MG63 (cell line): ENCODE measurements at regions not wholly inside any gene's neighbourhood (a gene's known extent, or its start where the extent isn't known, plus 50 kb on each side); places are given as distances from the start of the nearest gene placed in this dataset.

Experiments used
- DNase-seq: peaks from one replicate; pipeline ENCODE4 v3.0.0-alpha.2; 2020
- H3K27me3 ChIP-seq: fragments of 250-450 bp; sonication (Bioruptor Pico); 2 replicates; pipeline ENCODE4 v1.5.1; 2020; ENCODE audit warnings: mild to moderate bottlenecking, moderate library complexity
- H3K36me3 ChIP-seq: fragments of 250-450 bp; sonication (Bioruptor Pico); 2 replicates; pipeline ENCODE4 v1.5.1; 2020; ENCODE audit warnings: mild to moderate bottlenecking, moderate library complexity
- H3K4me3 ChIP-seq: fragments of 250-450 bp; sonication (Bioruptor Pico); 2 replicates; pipeline ENCODE4 v1.5.1; 2020; ENCODE audit warnings: mild to moderate bottlenecking, moderate library complexity
- H3K9me3 ChIP-seq: fragments of 250-450 bp; sonication (Bioruptor Pico); 2 replicates; pipeline ENCODE4 v1.5.1; 2020; ENCODE audit warnings: mild to moderate bottlenecking, moderate library complexity

DNA sequence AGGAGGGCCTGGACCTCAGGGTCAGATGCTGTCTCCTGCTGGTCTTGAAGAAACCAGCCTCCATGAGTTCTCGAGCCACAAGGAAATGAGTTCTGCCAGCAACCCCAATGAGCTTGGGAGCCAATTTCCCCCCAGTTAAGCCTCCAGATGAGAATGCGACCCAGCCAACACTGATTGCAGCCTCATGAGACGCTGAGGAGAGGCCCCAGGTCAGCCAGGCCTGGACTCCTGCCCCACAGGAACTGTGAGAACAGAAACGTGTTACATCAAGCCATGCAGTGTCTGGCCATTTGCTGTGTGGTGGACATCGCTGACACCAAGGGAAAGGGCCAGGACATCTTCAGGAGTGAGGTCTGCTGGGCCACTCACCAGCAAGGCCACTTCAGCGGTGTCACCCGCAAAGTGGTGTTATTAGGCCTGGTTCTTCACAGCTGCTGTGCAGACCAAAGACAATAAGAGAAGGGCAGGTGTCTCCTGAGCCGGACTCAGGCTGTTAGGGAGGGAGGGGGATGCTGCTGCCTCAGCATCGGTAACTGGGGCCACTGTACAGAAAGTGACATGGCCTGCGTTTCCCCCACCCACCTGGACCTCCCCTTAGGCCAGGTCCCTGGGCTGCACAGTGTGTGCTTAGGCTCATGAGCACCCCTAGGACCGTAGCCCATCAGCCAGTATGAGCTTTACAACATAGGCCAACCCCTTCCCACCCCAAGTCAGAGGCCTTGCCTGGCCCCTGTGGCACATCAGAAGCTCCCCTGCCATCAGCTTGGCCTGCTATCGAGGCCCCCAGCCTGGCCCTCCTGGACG lies 272.4 kb upstream of the RTL1 start:
- DNase-seq: no peak
- Histone ChIP-seq H3K4me3 (no peak overlapping the region), H3K9me3 (no peaks in the 10 kb centered on the region), H3K36me3 (no peaks in the 10 kb centered on the region), H3K27me3 (no peaks in the 10 kb centered on the region)

GRCh38 chr14:101176535-101177205 lies 273.1 kb upstream of the RTL1 start:
- no peaks in the 10 kb centered on the region for H3K27me3 ChIP-seq
- DNase-seq: no peak
- no peaks in the 10 kb centered on the region for H3K9me3 ChIP-seq
- H3K36me3 ChIP-seq: no peaks in the 10 kb centered on the region
- no peak overlapping the region for H3K4me3 ChIP-seq

DNA sequence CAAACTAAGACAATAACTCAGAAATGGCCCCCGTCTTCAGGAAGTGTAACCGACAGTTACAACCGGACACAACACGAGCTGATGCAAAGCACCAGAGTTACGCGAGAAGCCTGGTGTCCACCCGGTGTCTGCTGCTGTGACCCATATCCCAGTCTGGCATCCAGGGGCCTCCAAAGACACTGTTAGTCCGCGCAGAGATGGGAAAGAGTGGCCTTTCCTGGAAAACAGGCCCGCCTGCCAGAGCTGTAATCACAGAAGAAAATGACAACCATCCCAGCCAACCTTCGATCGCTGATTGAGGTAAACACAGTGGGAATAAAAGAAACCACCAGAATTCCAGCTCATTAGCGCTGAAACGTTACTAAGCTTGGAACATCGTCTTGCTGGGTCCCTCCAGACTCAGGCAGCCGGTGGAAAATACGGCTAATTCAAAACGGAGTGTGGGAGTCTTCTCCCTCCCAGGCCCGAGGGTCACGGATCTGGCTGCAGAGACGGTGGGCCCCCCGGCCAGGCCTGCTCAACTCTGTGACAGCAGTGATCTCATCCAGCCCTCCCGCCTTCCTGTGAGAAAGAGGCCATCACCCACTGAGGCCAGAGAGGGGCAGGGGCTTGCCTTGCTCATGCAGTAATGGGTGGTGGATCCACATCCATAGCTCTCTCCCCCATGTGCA lies 273.9 kb upstream of the RTL1 start:
- Histone ChIP-seq H3K4me3 (no peak overlapping the region), H3K36me3 (no peaks in the 10 kb centered on the region), H3K9me3 (no peaks in the 10 kb centered on the region), H3K27me3 (no peaks in the 10 kb centered on the region)
- no peak for DNase-seq

- Histone ChIP-seq H3K9me3 (no peaks in the 10 kb centered on the region), H3K27me3 (no peaks in the 10 kb centered on the region), H3K4me3 (no peak overlapping the region), H3K36me3 (no peaks in the 10 kb centered on the region)
- DNase-seq: no peak
These were observed 274.9 kb upstream of the RTL1 start for GRCh38 chr14:101178184-101179072.

DNA sequence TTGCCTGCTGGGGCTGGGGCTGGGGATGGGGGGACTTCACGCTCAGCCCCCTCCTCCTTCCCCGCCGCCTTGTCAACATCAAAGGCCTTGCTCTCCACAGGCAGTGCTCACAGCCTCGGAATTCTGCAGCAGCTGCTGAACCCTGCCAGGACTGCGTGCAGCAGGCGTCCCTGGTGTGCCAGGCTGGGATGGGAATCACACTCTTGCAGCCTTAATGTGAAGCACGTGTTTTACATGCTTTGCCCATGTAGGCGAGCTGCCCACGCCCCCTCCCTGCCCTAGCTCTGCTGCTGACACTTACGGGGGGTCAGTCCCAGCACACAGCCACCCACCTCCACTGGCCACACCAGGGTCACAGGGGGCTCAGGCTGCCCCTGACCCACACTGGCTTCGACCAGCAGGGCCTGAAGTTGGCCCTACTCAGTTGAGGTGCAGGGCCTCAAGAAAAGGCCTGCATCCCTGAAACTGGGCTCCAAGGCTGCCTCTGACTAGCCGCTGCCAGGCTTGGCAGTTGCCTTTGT lies 276.2 kb upstream of the RTL1 start:
- Histone ChIP-seq H3K36me3 (no peaks in the 10 kb centered on the region), H3K27me3 (no peaks in the 10 kb centered on the region), H3K9me3 (no peaks in the 10 kb centered on the region), H3K4me3 (no peak overlapping the region)
- no peak for DNase-seq

DNA sequence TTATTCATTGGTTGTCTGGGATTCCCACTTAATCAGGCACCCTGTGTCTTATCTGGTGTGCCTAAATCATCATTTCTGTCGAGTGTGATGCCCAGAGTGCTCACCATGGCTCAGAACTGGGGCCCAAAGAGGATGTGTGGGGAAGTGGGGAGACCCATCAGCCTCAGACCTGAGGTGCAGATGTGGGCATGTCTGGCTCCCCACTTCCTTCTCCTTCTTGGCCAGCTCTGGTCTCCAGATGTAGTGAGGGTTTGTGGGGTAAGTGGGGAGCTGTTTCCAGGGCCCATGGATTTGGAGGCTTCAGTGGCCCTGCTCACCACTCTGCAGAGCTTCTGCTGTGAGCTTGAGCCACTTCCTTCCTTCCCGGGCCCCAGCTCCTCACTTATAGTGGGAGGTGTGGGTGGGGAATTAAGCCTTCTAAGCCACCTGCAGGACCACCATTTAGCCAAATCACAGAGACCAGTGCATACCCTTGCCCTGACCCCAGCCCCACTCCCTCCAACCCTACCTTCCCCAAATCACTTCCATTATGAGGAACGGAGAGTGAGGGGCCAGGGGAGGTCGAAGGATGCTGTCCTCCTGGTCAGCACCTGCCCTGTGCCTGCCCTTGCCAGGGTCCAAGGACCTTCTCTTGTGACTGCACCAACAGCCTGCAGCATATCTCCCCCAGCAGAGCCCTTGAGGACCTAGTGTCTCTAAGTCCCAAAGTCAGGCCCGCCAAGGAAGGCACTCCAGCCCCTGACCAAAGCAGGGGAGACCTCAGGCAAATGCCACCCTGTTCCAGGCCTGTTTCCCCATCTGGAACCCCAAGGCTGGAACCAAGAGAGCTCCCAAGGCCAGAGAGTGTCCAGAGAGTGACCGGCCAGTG lies 278.2 kb upstream of the RTL1 start:
- Histone ChIP-seq H3K4me3 (no peak overlapping the region), H3K9me3 (no peaks in the 10 kb centered on the region), H3K27me3 (no peaks in the 10 kb centered on the region), H3K36me3 (no peaks in the 10 kb centered on the region)
- no peak for DNase-seq

DNA sequence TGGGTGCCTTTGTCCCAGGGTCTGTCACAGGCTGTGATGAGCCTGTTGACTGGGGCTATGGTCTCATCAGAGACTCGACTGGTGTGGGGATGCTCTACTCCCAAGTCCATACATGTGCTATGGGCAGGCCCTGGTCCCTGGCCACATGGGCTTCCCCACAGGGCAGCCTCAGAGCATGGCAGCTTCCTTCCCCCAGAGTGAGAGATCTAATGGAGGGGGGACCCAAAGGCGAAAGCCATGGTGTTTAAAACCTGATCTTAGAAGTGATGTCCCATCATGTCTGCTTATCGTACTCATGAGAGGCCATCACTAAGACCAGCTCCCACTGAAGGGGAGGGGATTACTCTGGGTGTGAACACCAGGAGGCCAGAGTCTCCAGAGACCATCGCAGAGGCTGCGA lies 279.0 kb upstream of the RTL1 start:
- no peaks in the 10 kb centered on the region for H3K36me3 ChIP-seq
- DNase-seq: no peak
- no peaks in the 10 kb centered on the region for H3K27me3 ChIP-seq

DNA sequence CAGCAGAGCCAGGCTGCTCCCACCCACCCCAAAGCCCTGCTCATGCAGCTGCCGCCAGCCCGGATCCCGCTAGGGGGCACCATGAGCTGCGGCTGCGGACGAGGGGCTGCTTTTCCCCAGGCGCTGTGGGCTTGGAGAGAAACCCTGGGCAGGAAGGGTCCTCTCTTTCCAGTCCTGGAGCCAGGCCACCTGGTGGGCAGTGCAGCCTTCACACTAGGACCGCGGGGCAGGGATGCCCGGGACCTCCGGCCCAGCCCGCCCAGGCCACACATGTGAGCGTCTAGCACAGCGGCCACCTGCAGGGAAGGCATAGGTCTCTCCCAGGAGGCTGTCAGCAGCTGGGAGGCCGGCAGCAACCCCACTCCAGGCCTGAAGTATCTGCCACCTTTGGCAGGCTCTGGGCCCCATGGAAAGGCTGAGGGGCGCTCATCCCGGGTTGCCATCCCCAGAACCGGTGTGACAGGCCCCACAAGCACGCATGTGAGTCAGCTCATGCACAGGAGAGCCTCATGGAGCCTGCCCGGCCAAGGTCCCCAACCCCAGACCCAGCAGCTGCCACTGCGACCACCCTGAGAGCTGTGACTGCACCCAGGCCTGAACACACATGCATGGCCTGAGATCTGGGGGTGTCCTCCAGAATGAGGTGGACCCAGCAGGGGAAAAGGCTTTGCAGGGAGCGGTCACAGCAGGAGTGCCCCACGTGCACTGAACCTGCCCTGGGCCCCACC lies 280.0 kb upstream of the RTL1 start:
- Histone ChIP-seq H3K36me3 (no peaks in the 10 kb centered on the region), H3K27me3 (no peaks in the 10 kb centered on the region), H3K4me3 (no peak overlapping the region), H3K9me3 (no peaks in the 10 kb centered on the region)
- DNase-seq: no peak

More for the DNA sequence above, 279.0 kb upstream of the RTL1 start:
- Histone ChIP-seq H3K4me3 (no peak overlapping the region), H3K9me3 (no peaks in the 10 kb centered on the region)

DNA sequence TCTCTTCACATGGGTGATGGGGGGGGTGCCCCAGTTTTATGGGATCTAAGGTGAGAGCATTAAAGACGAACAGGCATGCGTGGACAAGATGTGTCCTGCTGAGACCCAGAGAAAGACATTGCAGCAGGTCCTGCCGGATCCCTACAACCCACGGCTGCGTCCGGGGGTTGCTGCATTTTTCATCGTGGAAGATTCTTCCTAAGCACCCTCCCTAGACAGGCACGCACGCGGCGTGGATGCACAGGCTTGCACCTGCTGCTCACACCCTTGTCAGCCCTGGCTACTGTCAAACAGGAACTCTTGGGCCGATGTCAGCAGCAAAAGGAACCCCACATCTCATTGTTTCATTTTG lies 280.6 kb upstream of the RTL1 start:
- no peaks in the 10 kb centered on the region for H3K27me3 ChIP-seq
- no peaks in the 10 kb centered on the region for H3K9me3 ChIP-seq
- H3K4me3 ChIP-seq: no peak overlapping the region
- DNase-seq: no peak
- H3K36me3 ChIP-seq: no peaks in the 10 kb centered on the region

- no peaks in the 10 kb centered on the region for H3K36me3 ChIP-seq
- no peak for DNase-seq
- no peaks in the 10 kb centered on the region for H3K9me3 ChIP-seq
- no peaks in the 10 kb centered on the region for H3K27me3 ChIP-seq
- H3K4me3 ChIP-seq: no peak overlapping the region
These were observed 281.1 kb upstream of the RTL1 start for GRCh38 chr14:101184572-101184971.

DNA sequence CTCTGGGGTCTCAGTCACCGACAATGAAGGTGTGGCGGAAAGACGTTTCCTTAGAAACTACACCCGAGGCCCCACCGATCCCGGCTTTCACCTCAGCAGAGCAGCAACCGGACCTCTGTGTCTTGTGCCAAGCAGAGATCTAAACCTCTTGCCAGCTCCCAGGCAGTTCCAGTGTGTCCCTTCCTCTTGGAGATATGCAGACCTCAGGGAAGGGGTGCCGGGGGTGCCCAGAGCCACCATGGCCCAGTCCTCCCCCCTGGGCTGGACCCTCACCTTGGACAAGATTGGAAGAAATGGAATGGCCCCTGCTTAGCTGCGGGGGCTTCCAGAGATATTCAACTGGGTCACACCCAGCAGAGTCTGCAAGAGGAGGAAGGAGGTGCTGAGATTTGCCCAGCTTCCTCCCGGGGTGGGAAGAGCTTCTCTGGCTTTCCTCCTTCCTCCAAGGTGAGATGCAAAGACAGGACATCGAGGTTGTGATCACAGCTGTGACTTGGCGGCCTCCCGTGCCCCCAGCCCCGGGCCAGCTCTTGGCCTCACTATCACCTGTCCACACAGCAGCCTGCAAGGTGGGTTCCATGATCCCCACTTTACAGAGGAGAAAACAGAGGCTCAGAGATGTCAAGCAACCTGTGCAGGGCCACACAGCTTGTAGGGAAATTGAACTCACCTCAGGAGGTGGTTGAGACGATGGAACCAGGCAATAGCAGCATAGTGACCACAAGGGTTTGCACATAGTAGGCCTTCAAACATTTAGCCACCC lies 281.7 kb upstream of the RTL1 start:
- no peaks in the 10 kb centered on the region for H3K27me3 ChIP-seq
- H3K4me3 ChIP-seq: no peak overlapping the region
- H3K9me3 ChIP-seq: no peaks in the 10 kb centered on the region
- no peaks in the 10 kb centered on the region for H3K36me3 ChIP-seq
- DNase-seq: no peak

GRCh38 chr14:101185946-101186345 lies 282.4 kb upstream of the RTL1 start:
- Histone ChIP-seq H3K36me3 (no peaks in the 10 kb centered on the region), H3K4me3 (no peak overlapping the region), H3K9me3 (no peaks in the 10 kb centered on the region), H3K27me3 (no peaks in the 10 kb centered on the region)
- DNase-seq: no peak

DNA sequence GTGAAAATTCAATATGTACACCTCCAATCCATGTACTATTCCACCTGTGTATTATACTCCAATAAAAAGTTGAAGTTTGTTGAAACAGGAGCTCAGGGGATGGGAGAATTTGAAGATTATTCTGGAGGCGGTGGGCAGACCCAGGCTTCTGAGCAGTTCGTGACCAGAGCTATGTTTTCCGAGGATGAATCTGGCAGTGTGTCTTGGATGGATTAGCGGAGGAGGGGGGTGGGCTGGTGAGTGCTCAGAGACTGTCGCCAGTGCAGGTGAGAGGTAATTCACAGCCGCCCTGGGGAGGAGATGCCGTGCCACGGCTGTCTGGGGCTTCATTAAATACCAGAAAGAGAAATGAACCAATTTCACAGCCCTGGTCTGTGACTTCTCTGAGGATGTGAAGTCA lies 283.0 kb upstream of the RTL1 start:
- H3K27me3 ChIP-seq: no peaks in the 10 kb centered on the region
- H3K9me3 ChIP-seq: no peaks in the 10 kb centered on the region
- no peak overlapping the region for H3K4me3 ChIP-seq
- H3K36me3 ChIP-seq: no peaks in the 10 kb centered on the region
- DNase-seq: no peak

- no peak overlapping the region for H3K4me3 ChIP-seq
- DNase-seq: no peak
These were observed 283.7 kb upstream of the RTL1 start for GRCh38 chr14:101186992-101187815.

More at GRCh38 chr14:101186992-101187815, 283.7 kb upstream of the RTL1 start:
- H3K9me3 ChIP-seq: no peaks in the 10 kb centered on the region
- no peaks in the 10 kb centered on the region for H3K36me3 ChIP-seq
- no peaks in the 10 kb centered on the region for H3K27me3 ChIP-seq
